ENCODE measurements at regions not wholly inside any gene's neighbourhood (a gene's known extent, or its start where the extent isn't known, plus 50 kb on each side); places are given as distances from the start of the nearest gene placed in this dataset.

- TF ChIP-seq, protein P1, sequence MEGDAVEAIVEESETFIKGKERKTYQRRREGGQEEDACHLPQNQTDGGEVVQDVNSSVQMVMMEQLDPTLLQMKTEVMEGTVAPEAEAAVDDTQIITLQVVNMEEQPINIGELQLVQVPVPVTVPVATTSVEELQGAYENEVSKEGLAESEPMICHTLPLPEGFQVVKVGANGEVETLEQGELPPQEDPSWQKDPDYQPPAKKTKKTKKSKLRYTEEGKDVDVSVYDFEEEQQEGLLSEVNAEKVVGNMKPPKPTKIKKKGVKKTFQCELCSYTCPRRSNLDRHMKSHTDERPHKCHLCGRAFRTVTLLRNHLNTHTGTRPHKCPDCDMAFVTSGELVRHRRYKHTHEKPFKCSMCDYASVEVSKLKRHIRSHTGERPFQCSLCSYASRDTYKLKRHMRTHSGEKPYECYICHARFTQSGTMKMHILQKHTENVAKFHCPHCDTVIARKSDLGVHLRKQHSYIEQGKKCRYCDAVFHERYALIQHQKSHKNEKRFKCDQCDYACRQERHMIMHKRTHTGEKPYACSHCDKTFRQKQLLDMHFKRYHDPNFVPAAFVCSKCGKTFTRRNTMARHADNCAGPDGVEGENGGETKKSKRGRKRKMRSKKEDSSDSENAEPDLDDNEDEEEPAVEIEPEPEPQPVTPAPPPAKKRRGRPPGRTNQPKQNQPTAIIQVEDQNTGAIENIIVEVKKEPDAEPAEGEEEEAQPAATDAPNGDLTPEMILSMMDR (IDR thresholded peaks at IDR 0.05) = no peak
- H3K36me3 ChIP-seq = no peaks in the 10 kb centered on the region
- ATAC-seq (no peak), DNase-seq (no peak)
- no peak overlapping the region for H3K27ac ChIP-seq
- H3K4me1 ChIP-seq = no peaks in the 10 kb centered on the region
- intact Hi-C loops (cut with DNase I) = no loop called here
- H3K4me3 ChIP-seq = no peak overlapping the region
- H3K27me3 ChIP-seq = no peaks in the 10 kb centered on the region
- no peaks in the 10 kb centered on the region for H3K9me3 ChIP-seq
Observed at GRCh38 chr7:9842301-9842700, 1131.4 kb upstream of the PHF14 start.

DNA sequence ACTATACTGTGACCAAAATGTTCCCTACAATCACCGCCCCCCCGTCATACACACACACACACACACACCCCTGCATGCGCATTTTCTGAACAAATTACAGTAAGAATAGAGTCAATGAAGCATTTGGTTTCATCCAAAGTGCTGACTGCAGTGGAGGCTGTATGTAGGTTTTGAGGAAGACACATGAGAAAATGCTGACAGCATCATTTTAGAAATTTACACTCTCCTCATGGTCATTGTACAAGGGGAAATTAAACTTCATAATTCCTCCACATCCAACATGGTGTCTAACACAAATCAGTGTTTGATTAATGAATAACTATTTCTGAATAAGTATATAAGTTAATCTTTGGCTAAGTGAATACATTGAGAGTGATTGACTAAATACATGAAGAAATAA, 1126.8 kb upstream of the PHF14 start:
- Histone ChIP-seq H3K9me3 (no peaks in the 10 kb centered on the region), H3K4me3 (no peak overlapping the region), H3K4me1 (no peaks in the 10 kb centered on the region), H3K27me3 (no peaks in the 10 kb centered on the region), H3K36me3 (no peaks in the 10 kb centered on the region), H3K27ac (no peak overlapping the region)
- no peak for ATAC-seq
- intact Hi-C loops (cut with DNase I) = no loop called here
- TF ChIP-seq, protein P1 (IDR thresholded peaks at IDR 0.05) = no peak
- DNase-seq = no peak

- H3K9me3 ChIP-seq = no peaks in the 10 kb centered on the region
- no peaks in the 10 kb centered on the region for H3K36me3 ChIP-seq
- no peak overlapping the region for H3K27ac ChIP-seq
- H3K4me1 ChIP-seq = no peaks in the 10 kb centered on the region
- H3K27me3 ChIP-seq = no peaks in the 10 kb centered on the region
- ATAC-seq (no peak), DNase-seq (no peak)
- TF ChIP-seq, protein P1 (IDR thresholded peaks at IDR 0.05) = no peak
- intact Hi-C loops (cut with DNase I) = no loop called here
- no peak overlapping the region for H3K4me3 ChIP-seq
Observed at GRCh38 chr7:9854605-9855004, 1119.1 kb upstream of the PHF14 start.

DNA sequence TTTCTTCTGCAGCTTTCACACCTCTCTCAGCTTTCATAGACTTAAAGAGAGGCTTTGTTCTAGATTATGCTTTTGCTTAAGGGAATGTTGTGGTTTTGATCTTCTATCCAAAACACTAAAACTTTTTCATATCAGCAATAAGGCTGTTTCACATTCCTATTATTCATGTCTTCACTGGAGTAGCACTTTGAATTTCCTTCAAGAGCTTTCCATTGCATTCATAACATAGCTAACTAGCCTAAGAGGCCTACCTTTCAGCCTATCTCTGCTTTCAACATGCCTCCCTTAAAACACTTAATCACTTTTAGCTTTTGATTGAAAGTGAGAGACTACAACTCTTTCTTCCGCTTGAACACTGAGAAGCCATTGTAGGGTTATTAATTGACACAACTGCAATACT, 1117.0 kb upstream of the PHF14 start:
- TF ChIP-seq, protein P1 (IDR thresholded peaks at IDR 0.05) = no peak
- DNase-seq (no peak), ATAC-seq (peak; percentile 92)
- no peak overlapping the region for H3K4me3 ChIP-seq
- intact Hi-C loops (cut with DNase I) = no loop called here
- H3K27ac ChIP-seq = no peak overlapping the region
- H3K27me3 ChIP-seq = no peaks in the 10 kb centered on the region
- no peaks in the 10 kb centered on the region for H3K9me3 ChIP-seq
- no peaks in the 10 kb centered on the region for H3K36me3 ChIP-seq
- no peaks in the 10 kb centered on the region for H3K4me1 ChIP-seq

DNA sequence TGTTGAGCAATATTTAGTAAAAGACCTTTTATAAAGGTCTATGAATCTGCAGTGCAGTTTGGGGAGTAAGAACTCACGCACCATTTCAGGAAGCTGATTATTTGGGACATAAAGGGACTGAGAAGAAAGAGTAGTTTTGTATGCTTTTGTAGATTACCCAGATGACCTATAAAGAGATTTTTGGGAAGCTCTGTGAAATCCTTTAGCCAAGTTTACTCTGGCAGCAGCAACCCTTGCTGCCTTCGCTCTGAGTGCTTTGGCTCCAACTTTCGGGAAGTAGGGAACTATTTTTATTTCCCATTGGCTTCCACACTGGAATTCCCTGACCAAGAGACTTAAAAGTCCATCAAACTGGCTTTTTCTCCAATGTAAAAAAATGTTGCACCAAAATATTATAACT, 1110.1 kb upstream of the PHF14 start:
- intact Hi-C loops (cut with DNase I) = no loop called here

GRCh38 chr7:9869151-9869550, 1104.5 kb upstream of the PHF14 start:
- no peak for DNase-seq

More for the DNA sequence above, 1110.1 kb upstream of the PHF14 start:
- no peaks in the 10 kb centered on the region for H3K9me3 ChIP-seq
- no peaks in the 10 kb centered on the region for H3K27me3 ChIP-seq
- H3K4me3 ChIP-seq = no peak overlapping the region
- ATAC-seq = no peak
- TF ChIP-seq, protein P1 (IDR thresholded peaks at IDR 0.05) = no peak
- no peak for DNase-seq
- no peaks in the 10 kb centered on the region for H3K36me3 ChIP-seq
- H3K4me1 ChIP-seq = no peaks in the 10 kb centered on the region
- H3K27ac ChIP-seq = no peak overlapping the region

More at GRCh38 chr7:9869151-9869550, 1104.5 kb upstream of the PHF14 start:
- no peak for ATAC-seq
- no peak overlapping the region for H3K4me3 ChIP-seq
- H3K36me3 ChIP-seq = no peaks in the 10 kb centered on the region
- H3K4me1 ChIP-seq = no peaks in the 10 kb centered on the region
- H3K27me3 ChIP-seq = no peaks in the 10 kb centered on the region
- no peak overlapping the region for H3K27ac ChIP-seq
- no peaks in the 10 kb centered on the region for H3K9me3 ChIP-seq
- intact Hi-C loops (cut with DNase I) = no loop called here
- TF ChIP-seq, protein P1 (IDR thresholded peaks at IDR 0.05) = no peak

Measured in upper lobe of right lung (tissue), 1 donor.